GM18517 (cell line): ENCODE measurements at regions not wholly inside any gene's neighbourhood (a gene's known extent, or its start where the extent isn't known, plus 50 kb on each side); places are given as distances from the start of the nearest gene placed in this dataset.
"Not testable (repeated sequence)": the region's sequence is repeated elsewhere in the genome, so short reads cannot be mapped to it uniquely, and the experiment has no call there.

Experiments used
- ATAC-seq: cut with Tn5 transposase; IDR thresholded peaks from one replicate; pipeline ENCODE4 v1.9.1; 2021; ENCODE audit warnings: mild to moderate bottlenecking, moderate library complexity; ENCODE audit not compliant: unreplicated experiment

GRCh38 chr5:135184646-135185045, 150.6 kb upstream of the PITX1 start:
- ATAC-seq, result no peak

DNA sequence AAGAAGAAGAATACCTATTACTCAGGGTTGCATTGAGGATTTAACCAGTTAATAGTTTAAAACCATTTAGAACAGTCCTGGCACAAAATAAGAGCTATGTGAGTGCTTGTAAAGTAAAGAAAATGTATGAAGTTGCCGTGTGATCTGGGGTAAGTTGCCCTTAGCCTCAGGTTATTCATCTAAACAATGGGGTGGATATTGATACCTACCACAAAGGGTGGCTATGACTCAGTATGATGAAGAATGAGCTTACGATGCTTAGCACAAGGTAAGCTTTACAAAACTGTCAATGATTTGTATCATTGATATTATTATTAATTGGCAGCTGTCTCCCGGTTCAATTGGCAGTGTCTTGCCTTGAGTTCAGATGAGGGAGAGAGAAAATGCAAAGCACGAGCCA, 149.4 kb upstream of the PITX1 start:
- no peak for ATAC-seq

DNA sequence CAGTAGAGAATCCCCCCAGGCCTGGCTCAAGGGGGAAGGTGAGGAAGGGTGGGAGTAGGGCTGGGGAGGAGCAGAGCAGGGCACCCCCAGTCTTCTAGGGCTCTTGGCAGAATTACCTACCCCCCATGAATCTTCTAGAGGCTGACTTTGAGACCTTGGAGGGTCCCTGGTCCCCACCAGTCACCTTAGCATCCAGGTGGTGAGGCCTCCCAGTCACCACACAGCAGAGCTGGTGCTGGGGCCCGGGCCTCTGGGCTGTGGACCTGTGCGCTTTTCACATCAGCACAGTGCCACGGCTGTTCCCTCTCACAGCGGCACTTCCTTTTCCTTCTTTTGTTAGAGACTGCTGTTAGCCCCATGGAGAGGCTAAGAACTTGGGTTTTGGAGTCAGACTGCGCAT, 148.6 kb upstream of the PITX1 start:
- ATAC-seq, result no peak

DNA sequence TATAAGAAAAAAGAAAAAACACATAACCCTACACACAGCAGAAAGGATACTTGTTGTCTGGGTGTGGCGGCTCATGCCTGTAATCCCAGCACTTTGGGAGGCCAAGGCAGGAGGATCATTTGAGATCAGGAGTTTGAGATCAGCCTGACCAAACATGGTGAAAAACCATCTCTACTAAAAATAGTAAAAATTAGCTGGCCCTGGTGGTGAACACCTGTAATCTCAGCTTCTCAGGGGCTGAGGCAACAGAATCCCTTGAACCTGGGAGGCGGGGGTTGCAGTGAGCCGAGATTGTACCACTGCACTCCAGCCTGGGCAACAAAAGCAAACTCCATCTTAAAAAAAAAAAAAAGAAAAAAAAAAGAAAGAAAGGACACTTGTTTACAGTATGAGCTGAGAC, 147.6 kb upstream of the PITX1 start:
- ATAC-seq, result no peak

GRCh38 chr5:135179308-135179980, 145.4 kb upstream of the PITX1 start:
- ATAC-seq, result no peak

DNA sequence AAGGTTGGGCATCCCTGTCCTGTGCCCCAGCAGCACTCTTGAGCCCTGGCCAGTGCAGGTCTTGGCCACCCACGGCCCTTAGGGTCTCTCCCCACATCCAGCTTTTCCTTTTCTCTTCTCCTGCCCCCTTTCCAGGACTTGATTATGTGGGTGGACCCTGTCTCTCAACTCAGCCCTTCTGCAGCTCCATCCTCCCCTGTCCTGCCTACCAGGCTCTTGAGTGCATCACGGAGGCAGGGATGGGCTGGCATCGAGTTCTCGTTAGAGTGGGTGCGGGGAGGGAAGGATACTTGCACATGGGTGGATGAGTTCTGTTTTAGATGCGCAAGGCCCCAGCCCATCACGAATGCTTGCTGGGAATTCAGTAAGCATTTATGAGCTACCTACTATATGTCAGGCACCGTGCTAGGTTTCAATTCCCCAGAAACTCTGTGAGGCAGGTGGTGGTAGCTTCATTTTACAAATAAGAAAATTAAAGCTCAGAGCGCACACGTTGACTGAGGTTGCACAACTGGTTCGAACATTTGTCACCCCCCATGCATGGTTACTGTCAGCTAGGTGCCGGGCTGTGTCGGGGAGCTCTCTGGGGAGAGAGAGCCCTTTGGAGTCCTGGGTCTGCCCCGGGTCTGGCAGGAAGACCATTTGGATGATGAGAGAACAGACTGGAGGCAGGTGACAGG, 144.6 kb upstream of the PITX1 start:
- no peak for ATAC-seq

- ATAC-seq, result no peak
Observed at GRCh38 chr5:135177591-135177990, 143.6 kb upstream of the PITX1 start.

GRCh38 chr5:135176991-135177390, 143.0 kb upstream of the PITX1 start:
- no peak for ATAC-seq

DNA sequence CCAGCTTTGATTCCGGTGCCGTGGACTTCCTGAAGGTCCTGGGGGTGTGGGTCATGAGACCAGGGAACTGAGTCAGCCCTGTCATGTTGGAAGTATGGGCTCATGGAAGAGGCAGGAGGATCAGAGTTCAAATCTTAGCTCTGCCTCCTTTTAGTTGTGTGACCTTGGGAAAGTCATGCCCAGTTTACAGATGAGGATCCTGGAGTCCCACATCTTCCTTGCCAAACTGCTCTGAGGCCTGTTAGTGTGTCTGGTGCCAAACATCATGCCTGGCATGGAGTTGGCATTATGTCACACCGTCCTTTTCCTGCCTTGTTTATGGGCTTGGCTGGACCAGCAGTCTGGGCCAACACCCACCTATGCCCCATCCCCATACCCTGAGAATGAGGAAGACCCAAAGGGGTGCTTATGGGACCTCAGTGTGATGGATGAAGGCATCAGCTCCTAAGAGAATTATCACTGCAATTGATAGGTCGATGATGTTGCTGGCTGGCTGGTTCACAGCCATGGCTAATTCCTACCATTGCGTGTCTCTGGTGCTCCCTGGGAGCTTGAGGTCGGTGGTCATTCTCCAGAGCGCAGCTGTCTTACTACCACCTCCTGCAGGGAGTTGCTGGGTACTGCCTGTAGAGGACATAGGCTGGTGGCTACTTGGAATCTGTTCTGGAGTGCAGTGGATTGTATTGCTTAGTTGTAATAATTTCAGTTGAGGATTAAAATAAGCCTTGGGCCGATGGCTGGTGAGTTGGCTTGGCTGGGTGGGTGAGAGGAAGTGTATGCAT, 140.5 kb upstream of the PITX1 start:
- ATAC-seq, result no peak

DNA sequence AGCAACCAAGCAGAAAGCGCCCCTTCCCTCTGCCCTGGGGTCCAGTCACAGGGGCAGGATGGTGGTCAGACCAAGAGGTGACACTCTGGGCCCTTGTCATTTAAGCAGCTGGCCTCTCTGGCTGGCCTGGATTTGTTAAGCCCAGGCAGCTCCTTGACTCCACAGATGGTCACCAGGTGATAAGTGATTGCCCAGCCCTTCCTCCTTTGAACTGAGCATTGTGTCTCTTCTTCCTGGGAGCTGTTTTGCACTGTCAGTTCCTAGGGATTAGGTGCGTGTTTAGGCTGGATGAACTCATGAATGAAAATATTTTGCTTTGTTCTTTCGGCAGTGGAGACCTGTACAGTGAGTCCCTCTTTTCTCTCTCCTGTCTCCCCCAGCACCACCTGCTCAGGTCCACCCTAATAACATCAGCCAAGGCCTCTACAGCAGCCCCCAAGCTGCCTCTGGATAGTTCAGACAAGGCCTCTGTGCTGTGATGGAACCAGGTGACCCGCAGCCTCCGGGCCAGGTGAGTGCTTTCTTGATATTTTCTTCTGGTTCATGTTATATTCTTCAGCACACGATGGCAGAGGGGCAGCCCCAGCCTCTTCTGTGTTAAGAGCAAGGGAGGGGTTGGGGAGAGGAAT, 139.7 kb upstream of the PITX1 start:
- no peak for ATAC-seq

DNA sequence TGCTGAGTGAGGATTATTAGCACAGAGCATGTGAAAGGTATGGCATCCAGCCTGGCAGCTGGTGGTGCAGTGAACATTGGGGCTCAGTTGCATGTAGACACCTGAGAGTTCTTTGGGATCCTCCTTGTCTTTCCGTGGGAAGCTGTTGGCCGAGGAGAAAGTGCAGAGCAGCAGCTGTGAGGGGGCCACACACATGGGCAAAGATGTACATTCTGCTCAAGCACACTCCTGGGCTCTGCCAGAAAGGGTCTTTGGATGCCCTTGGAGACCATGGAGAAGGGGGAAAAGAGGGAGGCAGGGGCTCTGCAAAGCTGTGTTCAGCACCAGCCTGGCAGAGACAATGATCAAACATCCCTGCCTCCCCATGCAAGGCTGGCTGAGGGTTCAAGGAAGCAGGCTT, 138.7 kb upstream of the PITX1 start:
- no peak for ATAC-seq

- no peak for ATAC-seq
Observed at GRCh38 chr5:135171336-135171735, 137.3 kb upstream of the PITX1 start.

- ATAC-seq, result no peak
Observed at GRCh38 chr5:135170500-135170899, 136.5 kb upstream of the PITX1 start.

DNA sequence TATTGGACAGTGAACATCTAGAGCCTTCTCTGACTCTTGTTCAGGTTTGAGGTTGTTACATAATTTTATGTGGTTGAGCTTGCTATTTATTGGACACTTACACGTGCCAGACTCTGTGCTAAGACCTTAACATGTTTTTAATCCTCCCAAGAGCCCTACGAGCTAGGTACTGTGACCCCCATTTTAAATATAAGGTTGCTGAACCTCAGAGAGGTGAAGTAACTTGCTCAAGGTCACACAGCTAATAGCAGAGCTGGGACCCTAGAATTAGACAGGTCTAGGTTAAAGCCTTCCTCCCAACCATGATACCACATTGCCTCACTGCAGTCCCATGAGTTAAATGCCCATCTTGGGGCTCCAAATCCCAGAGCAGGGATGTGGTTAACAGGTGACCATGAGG, 135.7 kb upstream of the PITX1 start:
- no peak for ATAC-seq

DNA sequence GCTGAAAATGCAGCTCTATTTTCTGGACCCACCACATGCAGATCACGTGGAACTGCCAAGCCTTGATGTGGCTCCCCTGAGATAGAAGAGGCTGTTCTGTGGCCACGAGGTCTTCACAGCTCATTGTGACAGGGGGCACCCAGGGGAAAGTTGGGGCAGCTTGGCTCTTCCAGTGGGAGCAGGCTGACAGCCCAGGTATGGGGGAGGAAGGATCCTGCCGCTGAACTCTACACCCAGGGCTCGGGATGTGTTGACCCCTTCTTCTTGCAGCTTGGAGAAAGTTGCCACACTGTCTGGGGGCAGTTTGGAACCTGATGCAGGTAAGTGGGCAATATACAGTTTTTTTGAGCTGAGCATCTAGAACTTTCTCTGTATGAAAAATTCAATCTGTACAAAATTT, 133.6 kb upstream of the PITX1 start:
- ATAC-seq, result no peak

- not testable (repeated sequence) for ATAC-seq
Observed at GRCh38 chr5:135164873-135165614, 131.0 kb upstream of the PITX1 start.

- no peak for ATAC-seq
Observed at GRCh38 chr5:135163964-135164363, 129.9 kb upstream of the PITX1 start.

DNA sequence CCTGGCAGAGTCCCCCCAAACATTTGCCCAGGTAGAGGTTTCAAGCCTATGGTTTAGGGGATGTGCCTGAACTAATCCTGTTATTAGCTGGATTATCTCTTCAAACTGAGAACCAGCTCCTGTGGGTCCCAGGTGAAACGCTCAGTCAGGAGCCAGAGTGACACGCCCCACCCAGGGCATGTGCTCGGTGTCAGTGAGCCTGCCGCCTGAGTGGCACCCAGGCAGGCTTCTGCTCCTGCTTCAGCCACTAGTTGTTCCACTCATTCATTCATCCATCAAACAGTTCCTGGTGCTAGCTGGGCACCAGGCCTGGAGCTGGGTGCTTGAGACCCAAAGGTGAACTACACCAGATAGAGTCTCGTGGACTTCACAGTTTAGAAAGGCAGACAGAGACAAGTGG, 129.4 kb upstream of the PITX1 start:
- no peak for ATAC-seq

GRCh38 chr5:135162661-135163265, 128.7 kb upstream of the PITX1 start:
- no peak for ATAC-seq

DNA sequence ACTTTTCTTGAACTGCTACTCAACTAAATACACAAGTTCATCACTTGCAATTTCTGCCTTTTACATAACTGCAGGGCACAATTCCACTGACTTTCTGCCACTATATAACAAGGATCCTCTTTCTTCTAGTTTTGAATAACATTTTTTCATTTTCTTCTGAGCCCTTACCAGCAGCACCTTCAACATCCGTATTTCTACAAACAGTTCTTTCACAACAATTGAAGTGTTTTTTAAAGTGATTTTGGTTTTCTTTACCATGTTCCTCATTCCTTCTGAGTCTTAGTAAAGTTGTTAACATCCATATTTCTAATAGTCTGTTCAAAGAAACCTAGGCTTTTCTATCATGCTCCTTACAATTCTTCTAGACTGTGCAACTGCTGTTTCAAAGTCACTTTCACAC, 127.2 kb upstream of the PITX1 start:
- ATAC-seq, result no peak
